Mammary epithelial cell (primary cell): ENCODE measurements at regions not wholly inside any gene's neighbourhood (a gene's known extent, or its start where the extent isn't known, plus 50 kb on each side); places are given as distances from the start of the nearest gene placed in this dataset.

Experiments used
- CTCF ChIP-seq, 2 donors: IDR thresholded peaks in 1 of 2; conservative IDR thresholded peaks in 1 of 2; 2 replicates each; pipeline ENCODE4 v1.5.1; 2011 to 2012; ENCODE audit warnings: inconsistent platforms in 2 of 2, low read length in 2 of 2, mild to moderate bottlenecking in 2 of 2, control low read depth in 1 of 2, low read depth in 1 of 2; ENCODE audit not compliant: insufficient read depth in 1 of 2; ENCODE audit errors: extremely low read depth in 1 of 2
- EZH2 ChIP-seq: IDR thresholded peaks from 2 replicates; pipeline ENCODE4 v1.6.1; 2012; ENCODE audit warnings: low read length, inconsistent platforms, borderline replicate concordance

- TF ChIP-seq CTCF (conservative IDR thresholded peaks at IDR 0.05 in 1 of 2, IDR thresholded peaks at IDR 0.05 in 1 of 2; ENCODE audit: extremely low read depth in 1 of 2, insufficient read depth in 1 of 2, low read depth in 1 of 2, low read length in 2 of 2) (no peak), EZH2 (no peak)
These were observed 102.0 kb upstream of the HSD17B12 start for GRCh38 chr11:43578346-43579170.
